GM18951 (cell line): ENCODE measurements at regions not wholly inside any gene's neighbourhood (a gene's known extent, or its start where the extent isn't known, plus 50 kb on each side); places are given as distances from the start of the nearest gene placed in this dataset.

Experiments used
- POLR2A ChIP-seq: IDR thresholded peaks from 4 replicates; pipeline ENCODE4 v1.6.1; 2011; ENCODE audit warnings: mild to moderate bottlenecking; ENCODE audit not compliant: insufficient read length, insufficient read depth; ENCODE audit errors: extremely low read depth
- in situ Hi-C: fragments of 300-500 bp; cut with MboI; formaldehyde crosslinking; loops from one replicate; pipeline ENCODE4 v1.12.0; 2022; ENCODE audit warnings: low sequenced_read_pairs, mixed read lengths, inconsistent platforms; ENCODE audit not compliant: unreplicated experiment

GRCh38 chr9:115169003-115169402 lies 51.0 kb upstream of the TNC start:
- in situ Hi-C loops = no loop called here

GRCh38 chr9:115170358-115171073 lies 52.6 kb upstream of the TNC start:
- TF ChIP-seq POLR2A = no peak
- in situ Hi-C loops = no loop called here

More at GRCh38 chr9:115169003-115169402, 51.0 kb upstream of the TNC start:
- TF ChIP-seq POLR2A = no peak

- in situ Hi-C loops = no loop called here
- no peak for TF ChIP-seq POLR2A
Measured at GRCh38 chr9:115171921-115172388, 54.0 kb upstream of the TNC start.

GRCh38 chr9:115182264-115182663 lies 64.3 kb upstream of the TNC start:
- in situ Hi-C loops = no loop called here
- TF ChIP-seq POLR2A = no peak

- no peak for TF ChIP-seq POLR2A
- in situ Hi-C loops = no loop called here
Measured at GRCh38 chr9:115183436-115183835, 65.5 kb upstream of the TNC start.

GRCh38 chr9:115189686-115190085 lies 71.7 kb upstream of the TNC start:
- no peak for TF ChIP-seq POLR2A
- in situ Hi-C loops = no loop called here

- in situ Hi-C loops = no loop called here
- no peak for TF ChIP-seq POLR2A
Measured at GRCh38 chr9:115191667-115192066, 73.7 kb upstream of the TNC start.

- in situ Hi-C loops = no loop called here
- TF ChIP-seq POLR2A = no peak
Measured at GRCh38 chr9:115192280-115192679, 74.3 kb upstream of the TNC start.

- in situ Hi-C loops = no loop called here
- TF ChIP-seq POLR2A = no peak
Measured at GRCh38 chr9:115192835-115193525, 75.0 kb upstream of the TNC start.

GRCh38 chr9:115193777-115194176 lies 75.8 kb upstream of the TNC start:
- in situ Hi-C loops = no loop called here

GRCh38 chr9:115194216-115194615 lies 76.3 kb upstream of the TNC start:
- in situ Hi-C loops = no loop called here
- no peak for TF ChIP-seq POLR2A

More at GRCh38 chr9:115193777-115194176, 75.8 kb upstream of the TNC start:
- no peak for TF ChIP-seq POLR2A

- in situ Hi-C loops = no loop called here
- TF ChIP-seq POLR2A = no peak
Measured at GRCh38 chr9:115195912-115196311, 78.0 kb upstream of the TNC start.

GRCh38 chr9:115196919-115197318 lies 79.0 kb upstream of the TNC start:
- TF ChIP-seq POLR2A = no peak
- in situ Hi-C loops = no loop called here

- TF ChIP-seq POLR2A = no peak
- in situ Hi-C loops = no loop called here
Measured at GRCh38 chr9:115198001-115198400, 80.0 kb upstream of the TNC start.
